Fibroblast of lung (primary cell): ENCODE measurements at regions not wholly inside any gene's neighbourhood (a gene's known extent, or its start where the extent isn't known, plus 50 kb on each side); places are given as distances from the start of the nearest gene placed in this dataset.
"Not testable (repeated sequence)": the region's sequence is repeated elsewhere in the genome, so short reads cannot be mapped to it uniquely, and the experiment has no call there.

Experiments
- DNase-seq, 2 donors: peaks; one replicate each; pipeline versions ENCODE4 v3.0.0 to v3.0.0-alpha.2; 2010; ENCODE audit warnings: low read depth in 2 of 2
- H2AFZ ChIP-seq: 2 replicates; pipeline ENCODE4 v1.5.1; 2012; ENCODE audit warnings: low read length, control low read depth, inconsistent platforms
- H3K27ac ChIP-seq: 2 replicates; pipeline ENCODE4 v1.5.1; 2011; ENCODE audit warnings: low read length, control low read depth; ENCODE audit not compliant: insufficient read depth
- H3K27me3 ChIP-seq: 2 replicates; pipeline ENCODE4 v1.5.1; 2011; ENCODE audit warnings: mild to moderate bottlenecking, low read length; ENCODE audit not compliant: control insufficient read depth, insufficient read depth
- H3K36me3 ChIP-seq: 2 replicates; pipeline ENCODE4 v1.5.1; 2011; ENCODE audit warnings: low read length; ENCODE audit not compliant: control insufficient read depth, insufficient read depth
- H3K4me1 ChIP-seq: 2 replicates; pipeline ENCODE4 v1.5.1; 2011; ENCODE audit warnings: low read length; ENCODE audit not compliant: control insufficient read depth, insufficient read depth; ENCODE audit errors: extremely low read depth
- H3K4me2 ChIP-seq: 2 replicates; pipeline ENCODE4 v1.5.1; 2011; ENCODE audit warnings: low read length, control low read depth; ENCODE audit not compliant: insufficient read depth; ENCODE audit errors: extremely low read depth
- H3K4me3 ChIP-seq, 4 experiments: fragments of 200-600 bp in 1 of 4; sonication (generic) in 1 of 4; replicated peaks in 1 of 4; 2 replicates each; pipeline ENCODE4 v1.5.1; 2011 to 2016; ENCODE audit warnings: low read length in 4 of 4, low read depth in 3 of 4, mild to moderate bottlenecking in 3 of 4, control low read depth in 2 of 4, inconsistent platforms in 1 of 4, mixed read lengths in 1 of 4; ENCODE audit not compliant: insufficient read depth in 1 of 4; ENCODE audit errors: control extremely low read depth in 1 of 4
- H3K79me2 ChIP-seq: 2 replicates; pipeline ENCODE4 v1.5.1; 2012; ENCODE audit warnings: mild to moderate bottlenecking, low read length, inconsistent platforms; ENCODE audit not compliant: control insufficient read depth, insufficient read depth
- H3K9ac ChIP-seq: 2 replicates; pipeline ENCODE4 v1.5.1; 2011; ENCODE audit warnings: mild to moderate bottlenecking, low read length, control low read depth; ENCODE audit not compliant: insufficient read depth
- H3K9me3 ChIP-seq: 2 replicates; pipeline ENCODE4 v1.5.1; 2012; ENCODE audit warnings: low read depth, low read length; ENCODE audit not compliant: control insufficient read depth, insufficient read depth
- H4K20me1 ChIP-seq: 2 replicates; pipeline ENCODE4 v1.5.1; 2011; ENCODE audit warnings: low read length; ENCODE audit not compliant: control insufficient read depth, insufficient read depth; ENCODE audit errors: extremely low read depth
- EZH2 ChIP-seq: IDR thresholded peaks from 2 replicates; pipeline ENCODE4 v1.5.1; 2012; ENCODE audit warnings: low read length, control low read depth, mild to moderate bottlenecking; ENCODE audit errors: missing control alignments
- TF ChIP-seq, protein P1 (sequence below), 2 donors: IDR thresholded peaks in 1 of 2; conservative IDR thresholded peaks in 1 of 2; 1 replicate in 1 of 2; 2 replicates in 1 of 2; pipeline ENCODE4 v1.5.1; 2011 to 2012; ENCODE audit warnings: low read length in 2 of 2, control low read depth in 1 of 2, inconsistent platforms in 1 of 2, low read depth in 1 of 2, mild to moderate bottlenecking in 1 of 2

DNA sequence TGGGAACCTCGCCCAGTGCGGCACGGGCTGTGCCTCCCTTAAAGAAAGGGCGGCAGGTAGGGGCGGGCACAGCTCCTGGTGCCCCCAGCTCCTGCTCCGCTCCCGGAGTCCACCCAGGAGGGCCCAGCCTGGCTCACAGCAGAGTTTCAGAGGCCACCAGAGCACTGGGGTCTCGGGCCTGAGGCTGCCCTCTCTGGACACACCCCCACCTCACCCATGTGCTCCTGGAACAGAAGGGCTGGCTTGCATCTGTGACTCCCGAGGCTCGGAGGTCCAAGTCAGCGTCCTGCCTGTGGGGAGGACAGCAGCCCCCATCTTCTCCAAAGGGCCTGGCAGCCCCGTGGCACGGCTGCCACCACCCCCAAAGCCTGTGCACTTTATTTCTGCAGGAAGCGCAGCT is 62.7 kb downstream of the RBFOX3 start:
- no peak overlapping the region for H3K27ac ChIP-seq
- no peaks in the 10 kb centered on the region for H3K9me3 ChIP-seq
- H3K4me2 ChIP-seq, result no peak overlapping the region
- no peaks in the 10 kb centered on the region for H4K20me1 ChIP-seq
- H3K79me2 ChIP-seq, result no peaks in the 10 kb centered on the region
- no peak overlapping the region for H3K9ac ChIP-seq
- TF ChIP-seq EZH2, result no peak
- TF ChIP-seq, protein P1, sequence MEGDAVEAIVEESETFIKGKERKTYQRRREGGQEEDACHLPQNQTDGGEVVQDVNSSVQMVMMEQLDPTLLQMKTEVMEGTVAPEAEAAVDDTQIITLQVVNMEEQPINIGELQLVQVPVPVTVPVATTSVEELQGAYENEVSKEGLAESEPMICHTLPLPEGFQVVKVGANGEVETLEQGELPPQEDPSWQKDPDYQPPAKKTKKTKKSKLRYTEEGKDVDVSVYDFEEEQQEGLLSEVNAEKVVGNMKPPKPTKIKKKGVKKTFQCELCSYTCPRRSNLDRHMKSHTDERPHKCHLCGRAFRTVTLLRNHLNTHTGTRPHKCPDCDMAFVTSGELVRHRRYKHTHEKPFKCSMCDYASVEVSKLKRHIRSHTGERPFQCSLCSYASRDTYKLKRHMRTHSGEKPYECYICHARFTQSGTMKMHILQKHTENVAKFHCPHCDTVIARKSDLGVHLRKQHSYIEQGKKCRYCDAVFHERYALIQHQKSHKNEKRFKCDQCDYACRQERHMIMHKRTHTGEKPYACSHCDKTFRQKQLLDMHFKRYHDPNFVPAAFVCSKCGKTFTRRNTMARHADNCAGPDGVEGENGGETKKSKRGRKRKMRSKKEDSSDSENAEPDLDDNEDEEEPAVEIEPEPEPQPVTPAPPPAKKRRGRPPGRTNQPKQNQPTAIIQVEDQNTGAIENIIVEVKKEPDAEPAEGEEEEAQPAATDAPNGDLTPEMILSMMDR (conservative IDR thresholded peaks at IDR 0.05 in 1 of 2, IDR thresholded peaks at IDR 0.05 in 1 of 2; ENCODE audit: low read depth in 1 of 2, low read length in 2 of 2), result no peak
- no peaks in the 10 kb centered on the region for H3K4me1 ChIP-seq
- H3K27me3 ChIP-seq, result no peaks in the 10 kb centered on the region
- no peak for DNase-seq
- H3K36me3 ChIP-seq, result no peaks in the 10 kb centered on the region
- no peak overlapping the region for H2AFZ ChIP-seq
- no peak overlapping the region for H3K4me3 ChIP-seq

DNA sequence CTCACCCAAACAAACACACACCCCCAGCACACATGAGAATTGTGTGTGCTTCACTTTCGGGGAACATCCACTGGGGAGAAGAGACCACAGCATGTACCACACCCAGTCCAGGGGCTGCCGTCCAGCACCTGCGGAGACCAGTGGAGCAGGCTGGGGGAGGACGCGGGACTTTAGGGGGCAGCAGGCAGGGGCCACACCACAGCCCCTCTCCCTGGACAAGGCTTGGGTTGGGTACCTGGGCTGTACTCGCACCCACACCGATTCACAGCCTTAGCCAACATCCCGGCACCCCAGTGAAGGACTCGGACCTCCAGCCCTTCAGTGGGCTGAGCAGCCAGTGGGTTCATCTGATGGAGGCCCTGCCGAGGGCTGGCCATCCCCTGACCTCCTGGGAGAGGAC is 63.3 kb downstream of the RBFOX3 start:
- Histone ChIP-seq H3K27me3 (no peaks in the 10 kb centered on the region), H3K4me2 (no peak overlapping the region), H4K20me1 (no peaks in the 10 kb centered on the region), H2AFZ (no peak overlapping the region), H3K79me2 (no peaks in the 10 kb centered on the region), H3K36me3 (no peaks in the 10 kb centered on the region), H3K9ac (no peak overlapping the region), H3K4me1 (no peaks in the 10 kb centered on the region), H3K4me3 (no peak overlapping the region), H3K27ac (no peak overlapping the region), H3K9me3 (no peaks in the 10 kb centered on the region)
- DNase-seq, result no peak
- TF ChIP-seq, protein P1 (conservative IDR thresholded peaks at IDR 0.05 in 1 of 2, IDR thresholded peaks at IDR 0.05 in 1 of 2; ENCODE audit: low read depth in 1 of 2, low read length in 2 of 2), result no peak
- no peak for TF ChIP-seq EZH2

DNA sequence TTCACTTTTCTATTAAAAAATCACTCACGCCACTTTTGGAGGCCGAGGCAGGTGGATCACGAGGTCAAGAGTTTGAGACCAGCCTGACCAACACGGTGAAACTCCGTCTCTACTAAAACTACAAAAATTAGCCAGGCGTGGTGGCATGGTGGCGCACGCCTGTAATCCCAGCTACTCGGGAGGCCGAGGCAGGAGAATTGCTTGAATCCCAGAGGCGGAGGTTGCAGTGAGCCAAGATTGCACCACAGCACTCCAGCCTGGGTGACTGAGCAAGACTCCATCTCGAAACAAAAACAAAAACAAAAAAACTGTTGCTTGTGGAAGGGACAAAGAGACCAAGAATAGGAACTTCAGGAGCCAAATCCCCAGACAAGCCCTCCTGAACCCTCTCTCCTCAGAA is 63.7 kb downstream of the RBFOX3 start:
- not testable (repeated sequence) for H3K9me3 ChIP-seq, H3K4me1 ChIP-seq, H3K9ac ChIP-seq, H4K20me1 ChIP-seq, H3K27me3 ChIP-seq, H3K36me3 ChIP-seq, H3K4me2 ChIP-seq, H3K4me3 ChIP-seq, DNase-seq, H3K27ac ChIP-seq, H2AFZ ChIP-seq, H3K79me2 ChIP-seq

DNA sequence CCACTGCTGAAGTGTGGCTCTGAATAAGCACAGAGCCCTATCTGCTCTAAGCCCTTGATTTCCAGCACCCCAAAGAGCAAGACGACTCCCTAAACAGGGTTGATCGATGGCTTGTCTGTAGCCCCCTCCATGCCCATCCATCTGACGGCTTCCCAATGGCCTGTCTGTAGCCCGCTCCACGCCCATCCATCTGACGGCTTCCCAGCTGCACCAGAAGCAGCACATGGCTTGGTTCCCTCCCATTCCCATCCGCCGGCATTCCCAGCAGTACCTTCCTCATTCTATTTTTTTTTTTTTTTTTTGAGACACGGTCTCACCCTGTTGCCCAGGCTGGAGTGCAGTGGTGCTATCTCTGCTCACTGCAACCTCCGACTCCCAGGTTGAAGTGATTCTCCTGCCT is 64.5 kb downstream of the RBFOX3 start:
- H3K9ac ChIP-seq, result no peak overlapping the region

More for the DNA sequence above, 64.5 kb downstream of the RBFOX3 start:
- no peak for DNase-seq
- H3K36me3 ChIP-seq, result no peaks in the 10 kb centered on the region
- H3K4me2 ChIP-seq, result no peak overlapping the region
- H3K79me2 ChIP-seq, result no peaks in the 10 kb centered on the region
- no peak for TF ChIP-seq EZH2
- TF ChIP-seq, protein P1 (conservative IDR thresholded peaks at IDR 0.05 in 1 of 2, IDR thresholded peaks at IDR 0.05 in 1 of 2; ENCODE audit: low read depth in 1 of 2, low read length in 2 of 2), result no peak
- no peaks in the 10 kb centered on the region for H4K20me1 ChIP-seq
- H3K4me1 ChIP-seq, result no peaks in the 10 kb centered on the region
- no peaks in the 10 kb centered on the region for H3K9me3 ChIP-seq
- no peak overlapping the region for H2AFZ ChIP-seq
- H3K4me3 ChIP-seq, result no peak overlapping the region
- no peak overlapping the region for H3K27ac ChIP-seq
- H3K27me3 ChIP-seq, result no peaks in the 10 kb centered on the region
